Naive thymus-derived CD8-positive, alpha-beta T cell (primary cell): ENCODE measurements at regions not wholly inside any gene's neighbourhood (a gene's known extent, or its start where the extent isn't known, plus 50 kb on each side); places are given as distances from the start of the nearest gene placed in this dataset.
A peak's percentile ranks its signal among the peaks of the same experiment; 100 is the strongest.

Experiments used
- ATAC-seq, 2 donors: fragments of 150-1000 bp; cut with Tn5 transposase in 1 of 2; sonication (Bioruptor Pico), chemical (Tn5 transposase) in 1 of 2; 1 replicate in 1 of 2; 2 replicates in 1 of 2; pipeline ENCODE4 v1.10.0; 2021; ENCODE audit warnings: mild to moderate bottlenecking in 2 of 2, moderate library complexity in 2 of 2
- POLR2A ChIA-PET: fragments of 350-600 bp; sonication (Branson Sonifier 250); formaldehyde crosslinking; loops from one replicate; lab custom pipeline; 2021; ENCODE audit warnings: antibody characterized with exemption; lab: Charles Lee
- DNase-seq, 10 donors: peaks; one replicate each; pipeline versions ENCODE4 v3.0.0 to v3.0.0-alpha.2; 2020 to 2022
- H3K27ac Mint-ChIP-seq, 10 donors: one replicate each; pipeline ENCODE4 v1.8.0; 2020 to 2022; ENCODE audit warnings: mild to moderate bottlenecking in 10 of 10, mixed read lengths in 10 of 10, moderate library complexity in 4 of 10, inconsistent platforms in 1 of 10
- H3K27me3 Mint-ChIP-seq, 5 donors: one replicate each; pipeline ENCODE4 v1.8.0; 2021 to 2022; ENCODE audit warnings: mixed read lengths in 5 of 5
- H3K36me3 Mint-ChIP-seq, 3 donors: one replicate each; pipeline ENCODE4 v1.8.0; 2020 to 2022; ENCODE audit warnings: mixed read lengths in 3 of 3, mild to moderate bottlenecking in 2 of 3, inconsistent platforms in 1 of 3
- H3K4me1 Mint-ChIP-seq, 4 donors: one replicate each; pipeline ENCODE4 v1.8.0; 2021 to 2022; ENCODE audit warnings: mixed read lengths in 4 of 4
- H3K4me3 Mint-ChIP-seq, 10 donors: one replicate each; pipeline ENCODE4 v1.8.0; 2020 to 2022; ENCODE audit warnings: mild to moderate bottlenecking in 10 of 10, mixed read lengths in 10 of 10, moderate library complexity in 6 of 10, inconsistent platforms in 1 of 10
- H3K9me3 Mint-ChIP-seq, 9 donors: one replicate each; pipeline ENCODE4 v1.8.0; 2020 to 2022; ENCODE audit warnings: mixed read lengths in 9 of 9, mild to moderate bottlenecking in 3 of 9, inconsistent platforms in 1 of 9, moderate library complexity in 1 of 9

- Mint-ChIP-seq H3K27me3 (peaks cover 3 to 18% (median 11%) of the 10 kb centered on the region in 5 donors), H3K9me3 (no peaks in the 10 kb centered on the region), H3K27ac (no peak overlapping the region), H3K36me3 (peaks cover 0 to 2% (median 0%) of the 10 kb centered on the region in 3 donors), H3K4me3 (no peak overlapping the region), H3K4me1 (peaks cover 0 to 10% (median 0%) of the 10 kb centered on the region in 4 donors)
- no peak for ATAC-seq
- POLR2A ChIA-PET: no interaction called here
- DNase-seq: no peak
Observed at GRCh38 chr22:22403771-22404170, 104.8 kb downstream of the ZNF280B start.

- Mint-ChIP-seq H3K36me3 (peaks cover 0 to under 1% (median 0%) of the 10 kb centered on the region in 3 donors), H3K27ac (no peak overlapping the region), H3K4me3 (no peak overlapping the region), H3K4me1 (peaks cover 0 to 10% (median under 1%) of the 10 kb centered on the region in 4 donors), H3K27me3 (peaks cover 5 to 20% (median 15%) of the 10 kb centered on the region in 5 donors), H3K9me3 (no peaks in the 10 kb centered on the region)
- no peak for DNase-seq
- no peak for ATAC-seq
- POLR2A ChIA-PET: no interaction called here
Observed at GRCh38 chr22:22404598-22405284, 103.8 kb downstream of the ZNF280B start.

- Mint-ChIP-seq H3K4me3 (no peak overlapping the region), H3K27me3 (peaks cover 5 to 24% (median 18%) of the 10 kb centered on the region in 5 donors), H3K9me3 (no peaks in the 10 kb centered on the region), H3K36me3 (no peaks in the 10 kb centered on the region), H3K4me1 (peaks cover 0 to 20% (median 6%) of the 10 kb centered on the region in 4 donors), H3K27ac (peak overlapping the region in 1 of 10 donors; percentile 6)
- DNase-seq (no peak), ATAC-seq (no peak)
- POLR2A ChIA-PET: no interaction called here
Observed at GRCh38 chr22:22406445-22407027, 102.0 kb downstream of the ZNF280B start.

GRCh38 chr22:22407061-22407460, 101.5 kb downstream of the ZNF280B start:
- Mint-ChIP-seq H3K27ac (no peak overlapping the region), H3K36me3 (no peaks in the 10 kb centered on the region), H3K4me3 (no peak overlapping the region), H3K4me1 (peaks cover 0 to 20% (median 6%) of the 10 kb centered on the region in 4 donors), H3K9me3 (no peaks in the 10 kb centered on the region), H3K27me3 (peaks cover 6 to 25% (median 18%) of the 10 kb centered on the region in 5 donors)
- POLR2A ChIA-PET: no interaction called here
- no peak for DNase-seq
- ATAC-seq: no peak

- ATAC-seq (no peak), DNase-seq (no peak)
- Mint-ChIP-seq H3K4me1 (peaks cover 0 to 20% (median 6%) of the 10 kb centered on the region in 4 donors), H3K36me3 (peaks cover 0 to 2% (median 0%) of the 10 kb centered on the region in 3 donors), H3K4me3 (no peak overlapping the region), H3K27ac (peak overlapping the region in 1 of 10 donors; percentile 24), H3K27me3 (peaks cover 9 to 37% (median 21%) of the 10 kb centered on the region in 5 donors), H3K9me3 (no peaks in the 10 kb centered on the region)
- POLR2A ChIA-PET: no interaction called here
Observed at GRCh38 chr22:22408269-22408668, 100.3 kb downstream of the ZNF280B start.

- Mint-ChIP-seq H3K4me3 (no peak overlapping the region), H3K9me3 (no peaks in the 10 kb centered on the region), H3K27ac (no peak overlapping the region), H3K27me3 (peaks cover 11 to 43% (median 22%) of the 10 kb centered on the region in 5 donors), H3K36me3 (peaks cover 0 to 3% (median 0%) of the 10 kb centered on the region in 3 donors), H3K4me1 (peaks cover 0 to 20% (median 6%) of the 10 kb centered on the region in 4 donors)
- ATAC-seq: no peak
- POLR2A ChIA-PET: no interaction called here
- no peak for DNase-seq
Observed at GRCh38 chr22:22408731-22409696, 99.5 kb downstream of the ZNF280B start.

- peak in 1 of 10 donors; percentile 32 for DNase-seq
- H3K4me3 Mint-ChIP-seq: peak overlapping the region in 1 of 10 donors; percentile 50
- peaks cover 0 to 3% (median 0%) of the 10 kb centered on the region in 3 donors for H3K36me3 Mint-ChIP-seq
- peak; percentile 35 to 65 for ATAC-seq
- H3K4me1 Mint-ChIP-seq: peaks cover 0 to 15% (median 6%) of the 10 kb centered on the region in 4 donors
- POLR2A ChIA-PET: no interaction called here
- peak overlapping the region in 1 of 10 donors; percentile 1 for H3K27ac Mint-ChIP-seq
- H3K9me3 Mint-ChIP-seq: no peaks in the 10 kb centered on the region
- H3K27me3 Mint-ChIP-seq: peaks cover 16 to 50% (median 32%) of the 10 kb centered on the region in 5 donors
Observed at GRCh38 chr22:22410121-22410520, 98.4 kb downstream of the ZNF280B start.

- peaks cover 0 to 3% (median 0%) of the 10 kb centered on the region in 3 donors for H3K36me3 Mint-ChIP-seq
- no peaks in the 10 kb centered on the region for H3K9me3 Mint-ChIP-seq
- POLR2A ChIA-PET: interaction anchor here (0.6 kb wide), 1 partner anchor 178 kb away, joined by 4 read pairs; no protein-coding TSS in a partner anchor
- H3K27ac Mint-ChIP-seq: peak overlapping the region in 1 of 10 donors; percentile 1
- H3K27me3 Mint-ChIP-seq: peaks cover 19 to 53% (median 37%) of the 10 kb centered on the region in 5 donors
- H3K4me1 Mint-ChIP-seq: peaks cover 0 to 15% (median 6%) of the 10 kb centered on the region in 4 donors
- no peak overlapping the region for H3K4me3 Mint-ChIP-seq
- no peak for DNase-seq
- ATAC-seq: no peak
Observed at GRCh38 chr22:22410677-22411076, 97.9 kb downstream of the ZNF280B start.

- Mint-ChIP-seq H3K9me3 (no peaks in the 10 kb centered on the region), H3K4me3 (no peak overlapping the region), H3K27ac (no peak overlapping the region), H3K4me1 (peaks cover 0 to 10% (median 6%) of the 10 kb centered on the region in 4 donors), H3K27me3 (peaks cover 24 to 67% (median 40%) of the 10 kb centered on the region in 5 donors), H3K36me3 (peaks cover 0 to 3% (median 0%) of the 10 kb centered on the region in 3 donors)
- no peak for DNase-seq
- no peak for ATAC-seq
- POLR2A ChIA-PET: no interaction called here
Observed at GRCh38 chr22:22414266-22414665, 94.3 kb downstream of the ZNF280B start.

GRCh38 chr22:22417495-22418162, 90.9 kb downstream of the ZNF280B start:
- peaks cover 0 to 3% (median 0%) of the 10 kb centered on the region in 3 donors for H3K36me3 Mint-ChIP-seq
- peaks cover 0 to 6% (median 1%) of the 10 kb centered on the region in 4 donors for H3K4me1 Mint-ChIP-seq
- ATAC-seq (no peak), DNase-seq (no peak)
- H3K27ac Mint-ChIP-seq: no peak overlapping the region
- no peaks in the 10 kb centered on the region for H3K9me3 Mint-ChIP-seq
- H3K27me3 Mint-ChIP-seq: peaks cover 25 to 63% (median 42%) of the 10 kb centered on the region in 5 donors
- no peak overlapping the region for H3K4me3 Mint-ChIP-seq
- POLR2A ChIA-PET: no interaction called here

- ATAC-seq: no peak
- POLR2A ChIA-PET: no interaction called here
- Mint-ChIP-seq H3K4me1 (peaks cover 2 to 9% (median 4%) of the 10 kb centered on the region in 4 donors), H3K36me3 (peaks cover 0 to 2% (median 0%) of the 10 kb centered on the region in 3 donors), H3K4me3 (no peak overlapping the region), H3K9me3 (no peaks in the 10 kb centered on the region), H3K27me3 (peaks cover 24 to 60% (median 41%) of the 10 kb centered on the region in 5 donors), H3K27ac (no peak overlapping the region)
- DNase-seq: no peak
Observed at GRCh38 chr22:22418163-22418549, 90.4 kb downstream of the ZNF280B start.

- H3K27me3 Mint-ChIP-seq: peaks cover 22 to 52% (median 34%) of the 10 kb centered on the region in 5 donors
- H3K9me3 Mint-ChIP-seq: no peaks in the 10 kb centered on the region
- DNase-seq (no peak), ATAC-seq (no peak)
- POLR2A ChIA-PET: no interaction called here
- H3K36me3 Mint-ChIP-seq: no peaks in the 10 kb centered on the region
- H3K27ac Mint-ChIP-seq: no peak overlapping the region
- no peak overlapping the region for H3K4me3 Mint-ChIP-seq
- H3K4me1 Mint-ChIP-seq: peaks cover 2 to 14% (median 4%) of the 10 kb centered on the region in 4 donors
Observed at GRCh38 chr22:22418957-22419356, 89.6 kb downstream of the ZNF280B start.
